Stimulated activated CD4-positive, alpha-beta T cell treated with anti-CD3 and anti-CD28 coated beads, Interleukin-4, amount 100 ng/mL, for 4 hours (primary cell): ENCODE measurements at regions not wholly inside any gene's neighbourhood (a gene's known extent, or its start where the extent isn't known, plus 50 kb on each side); places are given as distances from the start of the nearest gene placed in this dataset.
"Not testable (repeated sequence)": the region's sequence is repeated elsewhere in the genome, so short reads cannot be mapped to it uniquely, and the experiment has no call there.

Experiments
- DNase-seq, 2 experiments: peaks; one replicate each; pipeline ENCODE4 v3.0.0-alpha.2; 2020

DNA sequence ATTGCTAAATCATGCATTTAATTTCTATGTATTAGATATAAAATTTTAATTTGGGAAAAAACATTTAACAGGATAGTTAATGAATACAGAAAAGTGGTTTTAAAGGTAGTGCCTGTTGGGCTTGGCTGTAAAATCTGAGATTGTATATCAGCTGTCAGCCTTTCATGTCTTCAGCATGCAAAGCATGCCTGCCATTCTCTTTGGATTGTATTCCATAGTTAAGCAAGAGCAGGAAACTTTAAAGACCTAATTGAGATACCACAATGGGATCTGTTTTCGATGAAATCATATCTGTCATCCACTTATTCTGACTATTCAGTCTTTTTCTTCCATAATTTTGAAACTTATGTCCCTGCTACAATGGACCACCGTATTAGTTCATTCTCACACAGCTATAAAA, 451.0 kb upstream of the DDI1 start:
- DNase-seq = no peak

DNA sequence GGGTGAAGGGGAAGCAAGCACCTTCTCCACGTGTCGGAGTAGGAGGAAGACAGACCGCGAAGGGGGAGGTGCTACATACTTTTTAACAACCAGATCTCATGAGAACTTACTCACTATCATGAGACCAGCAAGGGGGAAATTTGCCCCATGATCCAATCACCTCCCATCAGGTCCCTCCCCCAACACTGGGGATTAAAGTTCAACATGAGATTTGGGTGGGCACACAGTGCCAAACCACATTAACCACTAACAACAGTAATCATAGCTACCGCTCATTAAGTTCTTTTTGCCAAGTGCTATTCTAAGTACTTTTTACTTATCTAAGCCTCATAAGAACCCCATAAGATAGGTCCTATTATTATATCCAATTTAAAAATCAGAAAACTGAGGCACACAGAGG, 450.5 kb upstream of the DDI1 start:
- DNase-seq = no peak

DNA sequence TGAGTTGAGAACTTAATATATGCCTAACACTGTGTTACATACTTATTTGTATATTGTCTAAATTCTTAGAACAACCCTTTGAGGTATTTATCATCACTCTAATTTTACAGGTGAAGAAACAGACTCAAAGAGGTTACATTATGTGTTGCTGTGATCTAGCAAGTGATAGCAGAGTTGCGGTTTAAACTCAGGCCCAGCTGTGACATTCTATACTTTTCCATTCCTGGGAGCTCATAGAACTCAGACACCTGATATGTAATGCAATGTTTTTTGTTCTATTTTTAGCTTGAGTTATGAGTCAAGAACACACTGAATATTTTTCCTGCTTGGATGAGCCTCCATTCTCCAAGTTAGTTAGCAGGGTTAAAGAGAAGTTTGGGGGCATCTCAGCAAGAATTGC, 449.7 kb upstream of the DDI1 start:
- no peak for DNase-seq

DNA sequence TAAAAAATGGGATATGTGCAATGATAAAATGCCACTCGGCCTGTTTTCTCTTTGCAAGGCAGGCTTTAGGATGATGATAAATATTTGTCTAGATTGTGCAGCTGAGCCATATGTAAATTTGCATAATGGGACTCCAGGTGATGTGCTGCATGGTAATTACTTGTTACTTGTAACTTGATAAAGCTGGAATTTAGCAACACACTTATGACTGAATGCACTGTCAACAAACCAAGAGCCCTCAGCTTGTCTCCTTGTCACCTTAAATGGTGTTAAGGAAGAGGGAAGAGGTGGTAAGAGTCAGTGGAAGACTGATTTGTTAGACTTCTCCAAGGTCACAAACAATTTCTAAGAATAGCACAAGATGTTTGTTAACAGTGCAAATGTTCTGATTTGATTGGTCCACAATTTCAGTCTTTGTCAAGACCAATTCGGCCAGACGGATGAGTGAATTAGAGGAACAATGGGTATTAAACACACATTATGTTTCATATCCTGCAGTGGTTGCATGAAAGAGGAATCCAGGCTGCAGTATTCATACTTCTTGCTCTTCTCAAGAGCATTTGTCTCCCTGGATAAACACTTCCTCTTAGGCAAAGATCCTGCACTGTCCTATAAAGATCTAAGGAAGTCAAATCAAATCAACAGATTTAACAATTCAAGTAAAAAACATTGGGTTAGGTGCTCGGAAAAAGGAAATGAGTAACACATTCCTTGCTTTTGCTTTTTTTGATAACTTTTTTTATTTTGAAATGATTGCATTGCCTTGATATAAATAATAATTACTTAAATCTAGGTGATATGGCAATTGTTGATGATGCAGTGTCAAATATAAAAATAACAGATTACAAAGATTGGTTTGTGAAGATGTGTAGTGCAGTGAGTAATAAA, 448.3 kb upstream of the DDI1 start:
- DNase-seq = no peak

DNA sequence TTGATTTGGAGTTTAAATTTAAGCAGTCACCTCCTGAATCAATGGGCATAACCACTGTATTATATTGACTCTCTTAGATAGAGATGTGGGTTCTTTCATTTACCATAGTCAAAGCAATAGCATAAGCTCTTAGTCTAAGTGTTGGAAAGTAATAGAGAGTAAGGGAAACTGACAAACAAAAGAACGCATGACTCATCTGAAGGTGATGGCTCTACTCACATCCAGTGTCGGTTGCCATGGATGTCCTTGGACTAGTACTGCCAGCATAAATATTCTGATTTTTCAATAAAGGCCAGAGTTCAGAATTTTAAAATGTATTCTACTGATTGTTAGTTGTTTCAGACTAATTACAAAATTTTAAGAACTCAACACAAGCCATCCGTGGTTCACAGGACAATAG, 444.9 kb upstream of the DDI1 start:
- no peak for DNase-seq

DNA sequence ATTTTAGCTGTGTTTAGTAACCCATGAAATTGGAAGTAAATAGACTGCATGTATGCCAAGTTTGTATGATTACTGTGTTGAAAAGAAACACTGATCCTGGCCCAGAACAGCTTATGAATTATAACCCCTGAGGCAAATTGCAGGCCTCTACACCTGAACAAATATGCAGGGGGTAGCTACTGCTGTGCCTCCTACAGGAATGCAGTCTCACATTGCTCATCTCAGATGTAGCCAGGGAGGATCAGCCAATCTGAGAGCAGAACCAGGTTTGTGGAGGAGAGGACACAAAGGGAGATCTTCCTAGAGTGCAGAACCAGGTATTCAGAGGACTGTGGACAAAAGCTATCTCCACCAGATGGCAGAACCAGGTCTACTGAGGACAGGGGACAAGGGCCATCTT, 442.2 kb upstream of the DDI1 start:
- DNase-seq = no peak

DNA sequence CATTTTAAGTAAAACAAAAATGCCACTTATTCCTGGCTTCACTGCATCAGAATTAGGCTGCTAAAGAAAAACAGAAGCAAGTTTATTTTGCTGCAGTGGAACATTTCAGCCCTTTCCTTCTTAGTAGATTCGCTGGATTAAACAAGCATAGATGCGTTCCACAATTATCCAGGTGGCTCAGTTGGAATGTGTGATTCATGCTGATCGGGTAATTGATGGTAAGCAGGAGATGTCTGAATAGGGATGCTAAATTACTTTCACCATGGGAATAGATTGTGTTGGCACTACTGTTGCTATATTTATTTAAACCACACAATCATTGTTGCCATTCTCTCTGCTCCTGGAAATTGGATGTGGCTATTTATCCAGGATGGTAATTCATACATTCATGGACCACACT, 440.1 kb upstream of the DDI1 start:
- DNase-seq = no peak

DNA sequence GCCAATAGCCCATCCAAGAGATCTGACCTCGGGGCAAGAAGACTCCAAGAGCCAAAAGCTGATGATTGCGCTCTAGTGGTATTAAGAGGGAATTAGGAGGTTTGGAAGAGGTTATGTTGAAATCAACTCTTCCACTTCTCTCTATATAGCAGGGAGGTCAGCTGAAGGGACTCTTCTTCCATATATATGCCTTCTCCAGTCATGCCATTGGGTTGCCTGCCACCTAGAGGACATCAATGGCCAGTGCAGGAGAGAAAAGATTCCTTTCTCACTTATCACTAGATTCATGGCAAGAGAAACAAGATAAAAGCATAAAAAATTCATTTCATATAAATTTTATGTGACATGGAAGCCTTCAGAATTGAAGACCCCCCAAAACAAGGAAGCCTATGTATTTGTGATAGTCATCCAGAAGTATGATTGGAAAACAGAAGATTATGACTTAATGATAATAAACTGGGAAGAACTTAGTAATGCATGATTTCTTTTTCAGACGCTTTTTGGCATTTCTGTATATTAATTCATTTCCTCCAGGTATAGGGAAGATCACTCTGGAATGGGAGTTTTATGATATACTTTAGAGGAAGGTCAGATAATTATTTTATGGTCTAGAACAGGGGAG, 435.1 kb upstream of the DDI1 start:
- no peak for DNase-seq

DNA sequence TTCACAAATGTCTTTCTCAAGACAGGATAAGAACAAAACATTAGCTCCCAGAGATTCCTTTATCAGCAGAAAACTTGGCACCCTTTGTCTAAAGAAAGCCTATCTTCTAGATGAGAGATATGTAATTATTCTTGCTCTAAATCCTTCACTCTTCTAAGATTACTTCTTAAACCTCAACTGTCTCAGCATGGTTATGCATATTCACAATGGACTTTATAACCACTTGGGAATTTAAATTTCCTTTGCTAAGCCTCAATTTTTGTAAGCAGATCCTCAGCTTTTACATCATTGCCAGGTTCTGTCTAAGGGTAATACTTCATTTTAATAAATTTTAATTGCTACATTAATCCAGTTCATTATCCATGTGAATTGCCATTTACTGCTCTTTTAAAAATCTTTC, 433.6 kb upstream of the DDI1 start:
- DNase-seq = no peak

DNA sequence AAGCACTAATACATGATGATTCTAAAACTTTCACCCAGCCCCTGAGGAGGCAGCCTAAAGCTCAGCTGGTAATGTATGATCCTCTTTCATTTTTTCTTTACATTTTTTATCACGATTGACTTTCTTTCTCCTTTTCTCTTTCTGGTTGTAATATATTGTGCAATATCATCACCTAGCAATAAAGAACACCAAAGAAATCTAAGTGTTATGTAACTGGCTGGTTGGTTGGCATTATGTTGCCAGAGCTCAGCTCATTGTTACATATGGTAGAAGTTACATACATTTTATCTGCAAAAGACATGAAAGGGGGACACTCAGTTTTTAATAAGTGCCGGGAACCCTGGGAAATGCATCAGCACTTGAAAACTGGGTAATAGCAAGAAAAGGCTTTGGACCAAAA, 432.1 kb upstream of the DDI1 start:
- no peak for DNase-seq

DNA sequence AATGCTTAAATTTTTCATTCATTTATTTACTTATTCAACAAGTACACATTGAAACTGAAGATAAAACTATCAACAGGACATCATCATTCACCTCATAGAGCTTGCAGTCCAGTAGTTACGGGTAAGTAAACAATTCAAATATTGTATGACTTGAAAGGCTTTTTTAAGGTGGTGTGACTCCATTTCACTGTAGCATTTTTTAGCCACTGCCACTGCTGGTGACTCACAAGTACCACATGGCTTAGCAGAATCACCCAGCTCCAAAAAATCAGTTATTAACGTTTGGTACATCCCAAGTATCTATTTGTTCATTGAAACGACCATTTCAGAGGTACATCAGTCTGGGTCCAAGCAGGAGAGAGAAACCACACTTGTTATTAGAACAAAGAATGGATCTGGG, 427.9 kb upstream of the DDI1 start:
- no peak for DNase-seq

DNA sequence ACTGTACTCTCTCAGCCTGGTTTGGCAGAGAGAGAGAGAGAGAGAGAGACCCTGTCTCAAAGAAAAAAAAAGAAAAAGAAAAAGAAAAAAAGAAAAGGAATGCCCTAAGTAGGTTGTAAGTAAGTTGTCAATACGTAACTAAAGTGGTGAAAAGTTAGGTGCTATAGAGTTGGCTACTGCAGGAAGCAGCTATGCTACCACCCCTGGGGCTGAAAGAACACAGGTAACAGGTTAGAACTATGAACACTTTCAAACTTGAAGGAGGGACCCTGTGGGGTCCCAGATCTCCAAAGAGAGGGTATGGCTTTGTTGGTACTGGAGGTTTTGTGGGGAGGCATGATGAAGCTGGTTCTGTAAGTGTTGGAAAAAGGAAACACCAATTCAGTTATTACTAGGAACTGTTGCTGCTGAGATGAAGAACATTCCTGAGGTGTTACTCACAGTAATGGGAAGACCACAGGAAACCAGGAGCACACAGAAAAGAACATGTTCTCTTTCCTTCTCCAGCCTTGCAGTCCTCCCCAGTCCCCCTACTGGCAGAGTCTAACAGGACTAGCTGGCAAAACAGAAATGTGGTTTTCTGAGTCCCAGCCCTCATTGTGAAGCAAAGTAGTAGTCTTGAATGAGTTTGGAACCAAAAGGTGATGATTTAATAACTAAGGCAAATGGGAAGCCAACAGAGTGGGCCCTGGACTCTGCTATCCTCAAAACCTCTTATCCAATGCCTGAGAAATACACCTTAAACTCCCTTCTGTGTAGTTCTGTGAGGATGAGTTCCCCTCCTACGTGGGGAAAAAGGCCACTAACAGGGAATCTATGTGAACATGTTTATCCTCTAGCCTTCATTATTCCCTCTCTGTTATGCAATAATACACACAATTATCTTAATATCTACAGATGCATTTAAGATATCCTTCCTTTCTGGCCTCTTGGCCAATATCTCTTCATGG, 427.0 kb upstream of the DDI1 start:
- DNase-seq = no peak

DNA sequence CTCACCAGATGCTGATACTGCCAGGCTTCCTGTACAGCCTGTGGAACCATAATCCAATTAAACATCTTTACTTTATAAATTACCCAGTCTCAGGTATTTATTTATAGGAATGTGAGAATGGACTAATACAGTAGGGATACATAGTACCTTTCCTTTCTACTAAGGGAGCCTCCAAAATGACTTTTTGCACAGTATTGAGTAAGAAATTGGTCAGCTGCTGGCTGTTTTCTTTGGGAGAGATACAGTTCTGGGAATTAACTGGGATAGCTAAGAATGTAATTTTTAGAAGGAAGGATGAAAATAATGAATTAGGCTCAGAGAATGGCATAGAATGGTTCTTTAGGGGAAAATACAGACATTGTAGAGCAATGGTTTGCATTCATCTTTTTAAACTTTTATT, 426.0 kb upstream of the DDI1 start:
- no peak for DNase-seq

DNA sequence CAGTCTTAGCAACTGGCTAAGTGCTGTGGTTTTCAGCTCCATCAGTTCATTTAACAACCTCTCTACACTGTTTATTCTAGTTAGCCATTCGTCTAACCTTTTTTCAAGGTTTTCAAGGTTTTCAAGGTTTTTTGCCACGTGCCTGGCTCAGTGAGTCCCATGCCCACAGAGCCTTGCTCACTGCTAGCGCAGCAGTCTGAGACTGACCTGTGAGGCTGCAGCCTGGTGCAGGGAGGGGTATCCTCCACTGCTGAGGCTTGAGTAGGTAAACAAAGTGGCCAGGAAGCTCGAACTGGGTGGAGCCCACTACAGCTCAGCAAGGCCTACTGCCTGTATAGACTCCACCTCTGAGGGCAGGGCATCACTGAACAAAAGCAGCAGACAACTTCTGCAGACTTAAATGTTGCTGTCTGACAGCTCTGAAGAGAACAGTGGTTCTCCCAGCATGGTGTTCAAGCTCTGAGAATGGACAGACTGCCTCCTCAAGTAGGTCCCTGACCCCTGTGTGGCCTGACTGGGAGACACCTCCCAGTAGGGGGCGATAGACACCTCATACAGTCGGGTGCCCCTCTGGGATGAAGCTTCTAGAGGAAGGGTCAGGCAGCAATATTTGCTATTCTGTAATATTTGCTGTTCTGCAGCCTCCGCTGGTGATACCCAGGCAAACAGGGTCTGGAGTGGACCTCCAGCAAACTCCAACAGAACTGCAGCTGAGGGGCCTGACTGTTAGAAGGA, 424.7 kb upstream of the DDI1 start:
- not testable (repeated sequence) for DNase-seq

DNA sequence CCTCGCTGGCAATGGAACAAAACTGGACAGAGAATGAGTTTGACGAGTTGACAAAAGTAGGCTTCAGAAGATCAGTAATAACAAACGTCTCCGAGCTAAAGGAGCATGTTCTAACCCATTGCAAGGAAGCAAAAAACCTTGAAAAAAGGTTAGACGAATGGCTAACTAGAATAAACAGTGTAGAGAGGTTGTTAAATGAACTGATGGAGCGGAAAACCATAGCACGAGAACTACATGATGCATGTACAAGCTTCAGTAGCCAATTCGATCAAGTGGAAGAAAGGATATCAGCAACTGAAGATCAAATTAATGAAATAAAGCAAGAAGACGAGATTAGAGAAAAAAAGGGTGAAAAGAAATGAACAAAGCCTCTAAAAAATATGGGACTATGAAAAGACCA, 424.0 kb upstream of the DDI1 start:
- DNase-seq = not testable (repeated sequence)

DNA sequence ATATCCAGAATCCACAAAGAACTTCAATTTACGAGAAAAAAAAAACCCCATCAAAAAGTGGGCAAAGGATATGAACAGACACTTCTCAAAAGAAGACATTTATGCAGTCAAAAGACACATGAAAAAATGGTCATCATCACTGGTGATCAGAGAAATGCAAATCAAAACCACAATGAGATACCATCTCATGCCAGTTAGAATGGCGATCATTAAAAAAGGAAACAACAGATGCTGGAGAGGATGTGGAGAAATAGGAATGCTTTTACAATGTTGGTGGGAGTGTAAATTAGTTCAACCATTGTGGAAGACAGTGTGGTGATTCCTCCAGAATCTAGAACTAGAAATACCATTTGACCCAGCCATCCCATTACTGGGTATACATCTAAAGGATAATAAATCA, 419.9 kb upstream of the DDI1 start:
- not testable (repeated sequence) for DNase-seq

DNA sequence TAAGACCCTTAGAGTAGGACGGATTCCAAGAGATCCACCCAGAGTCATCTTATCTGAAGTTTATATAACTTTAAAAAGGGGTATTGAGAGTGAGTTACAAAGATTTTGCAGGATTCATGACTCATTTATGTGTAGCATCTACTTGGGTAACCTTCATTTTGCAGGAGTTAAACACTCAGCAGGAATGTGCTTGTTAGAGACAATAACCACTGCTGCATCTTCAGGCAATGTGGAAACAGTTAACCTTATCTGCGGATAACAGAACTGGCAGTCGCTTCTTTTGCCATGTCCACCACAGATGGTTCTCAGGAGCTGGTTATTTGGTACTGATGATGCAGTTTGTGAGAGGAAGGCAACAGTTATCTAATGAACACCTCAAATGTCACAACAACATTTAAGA, 417.9 kb upstream of the DDI1 start:
- no peak for DNase-seq

DNA sequence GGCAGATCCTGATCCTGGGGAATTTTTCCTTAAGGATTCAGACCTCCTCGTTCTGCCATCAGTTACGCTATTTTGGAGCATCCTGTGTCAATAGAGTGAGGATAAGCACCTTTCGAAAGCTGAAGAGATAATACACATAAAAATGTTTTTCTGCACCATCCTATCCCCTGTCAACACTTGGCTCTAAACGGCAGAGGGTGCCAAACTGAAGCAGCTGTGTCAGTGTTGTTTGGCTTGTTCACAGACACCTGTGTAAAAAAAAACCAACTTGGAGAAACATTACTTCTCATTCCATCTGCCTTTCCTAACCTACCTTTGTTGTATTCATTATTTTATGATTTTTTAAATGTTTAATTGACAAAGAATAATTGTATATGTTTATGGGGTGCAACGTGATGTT, 417.0 kb upstream of the DDI1 start:
- no peak for DNase-seq

DNA sequence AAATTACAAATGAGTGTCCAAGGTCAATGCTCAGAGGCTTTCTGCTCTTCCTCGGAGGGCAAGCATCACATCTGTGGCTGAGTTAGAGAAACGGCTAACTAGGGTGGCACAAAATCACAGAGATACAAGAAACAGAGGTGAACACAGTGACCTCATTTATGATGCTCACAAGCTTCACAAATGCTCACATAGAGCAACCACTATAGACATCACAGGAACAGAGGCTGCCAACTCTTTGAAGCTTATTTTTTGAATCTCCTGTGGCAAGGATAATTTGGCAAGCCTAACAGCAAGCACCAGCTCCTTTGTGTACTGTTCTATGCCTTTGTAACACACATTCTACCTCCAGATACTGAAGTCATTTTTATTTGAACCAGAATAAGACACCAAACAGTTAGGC, 416.5 kb upstream of the DDI1 start:
- DNase-seq = no peak

DNA sequence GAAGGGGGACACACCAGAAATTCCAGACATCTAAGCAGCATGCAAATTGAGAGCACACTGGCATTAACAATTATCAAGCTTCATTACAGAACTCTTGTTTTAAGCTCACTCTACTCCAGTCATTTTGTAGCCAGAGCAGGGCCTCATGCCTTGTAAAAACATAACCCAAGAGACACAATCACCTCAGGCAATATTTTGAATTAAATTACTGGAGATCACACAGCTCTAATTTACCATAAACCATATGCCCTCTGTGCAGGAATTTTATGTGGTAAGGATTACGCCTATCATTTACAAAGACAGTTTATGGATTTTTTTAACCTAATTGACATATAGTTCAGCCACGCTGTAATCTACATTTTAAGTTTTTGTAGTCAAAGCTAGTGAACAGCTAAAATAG, 414.1 kb upstream of the DDI1 start:
- no peak for DNase-seq

DNA sequence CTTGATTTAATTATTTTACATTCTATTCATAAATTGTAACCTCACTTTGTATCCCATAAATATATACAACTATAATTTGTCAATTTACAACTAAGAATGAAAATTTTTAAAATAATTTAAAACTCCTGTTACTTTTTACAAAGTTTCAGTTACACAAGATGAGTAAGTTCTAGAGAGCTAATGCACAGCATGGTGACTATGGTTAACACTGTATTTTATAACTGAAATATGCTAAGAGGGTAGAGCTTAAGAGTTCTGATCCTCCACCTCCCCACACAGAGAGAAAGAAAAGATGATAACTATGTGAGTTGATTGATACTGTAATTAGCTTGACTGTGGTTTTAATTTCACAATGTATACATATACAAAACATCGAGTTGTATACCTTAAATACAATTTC, 412.5 kb upstream of the DDI1 start:
- no peak for DNase-seq

DNA sequence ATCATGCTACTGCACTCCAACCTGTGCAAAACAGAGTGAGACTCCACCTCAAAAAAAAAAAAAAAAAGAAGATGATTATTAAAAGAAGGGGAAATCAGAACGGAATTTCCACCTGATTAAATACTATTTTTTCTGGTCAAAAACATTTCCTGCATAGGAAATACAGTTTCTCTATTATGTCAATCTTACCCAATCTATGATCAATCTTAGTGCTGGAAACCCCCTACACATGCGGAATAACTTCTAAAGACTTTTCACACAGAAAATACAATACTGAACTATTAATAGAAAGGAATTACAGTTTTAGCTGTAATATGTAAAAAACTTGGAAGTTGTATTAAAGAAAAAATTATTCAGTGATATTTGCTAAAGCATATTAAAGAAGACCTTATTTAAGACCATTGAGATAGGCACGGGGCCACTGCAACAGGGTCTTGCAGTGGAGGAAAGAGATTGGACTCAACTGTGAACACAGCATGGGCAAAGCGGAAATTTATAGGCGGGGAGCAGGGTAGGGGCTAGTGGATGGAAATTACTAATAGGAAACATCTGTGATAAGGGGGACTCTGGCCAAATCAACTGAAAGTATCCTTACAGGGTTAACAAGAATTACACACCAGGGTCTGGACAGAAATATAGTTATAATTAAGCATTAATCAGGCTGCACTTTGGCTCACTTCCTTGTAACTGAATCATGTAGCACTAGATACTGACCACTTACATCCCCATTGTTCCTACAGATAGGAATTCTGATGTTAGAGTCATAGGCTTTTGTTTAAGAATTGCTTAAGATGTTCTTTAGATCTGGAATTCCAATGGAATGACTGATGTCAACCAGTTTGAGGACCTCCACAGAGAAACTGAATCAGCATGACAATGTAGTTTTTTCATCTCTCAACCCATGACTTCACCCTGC, 411.5 kb upstream of the DDI1 start:
- DNase-seq = no peak
